Skin epidermis (tissue), 12 donors: ENCODE measurements at regions not wholly inside any gene's neighbourhood (a gene's known extent, or its start where the extent isn't known, plus 50 kb on each side); places are given as distances from the start of the nearest gene placed in this dataset.

ENCODE experiments used
- H3K27ac ChIP-seq, 21 experiments: fragments of 200-600 bp; sonication (generic) in 11 of 21; one replicate each; pipeline ENCODE4 v1.5.0; 2020; ENCODE audit warnings: mild to moderate bottlenecking in 3 of 21, inconsistent platforms in 2 of 21, moderate library complexity in 2 of 21
- H3K4me3 ChIP-seq, 7 experiments: fragments of 200-600 bp; sonication (generic) in 2 of 7; one replicate each; pipeline ENCODE4 v1.5.0; 2020; ENCODE audit warnings: inconsistent platforms in 2 of 7, mild to moderate bottlenecking in 2 of 7, moderate library complexity in 1 of 7

DNA sequence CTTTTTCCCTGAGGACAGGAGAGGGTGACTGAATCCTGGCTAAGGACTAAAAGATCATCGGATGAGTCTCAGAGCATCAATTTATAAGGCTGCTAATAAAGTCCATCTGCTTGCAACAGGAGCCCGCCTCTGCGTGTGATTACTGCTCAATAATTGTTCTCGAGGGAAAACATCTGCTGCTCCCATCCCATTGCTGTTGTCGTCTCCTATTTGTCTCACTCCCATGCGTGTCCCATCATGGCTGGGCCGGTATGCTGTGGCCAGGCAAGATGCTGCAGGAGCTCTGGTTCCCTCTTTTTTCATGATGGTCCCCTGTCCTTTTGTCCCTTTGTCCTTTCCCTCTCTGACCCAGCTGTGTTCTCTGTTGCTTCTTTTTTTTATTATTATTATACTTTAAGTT is 121.2 kb downstream of the SPATA19 start:
- H3K27ac ChIP-seq: no peak overlapping the region
- H3K4me3 ChIP-seq: no peak overlapping the region

DNA sequence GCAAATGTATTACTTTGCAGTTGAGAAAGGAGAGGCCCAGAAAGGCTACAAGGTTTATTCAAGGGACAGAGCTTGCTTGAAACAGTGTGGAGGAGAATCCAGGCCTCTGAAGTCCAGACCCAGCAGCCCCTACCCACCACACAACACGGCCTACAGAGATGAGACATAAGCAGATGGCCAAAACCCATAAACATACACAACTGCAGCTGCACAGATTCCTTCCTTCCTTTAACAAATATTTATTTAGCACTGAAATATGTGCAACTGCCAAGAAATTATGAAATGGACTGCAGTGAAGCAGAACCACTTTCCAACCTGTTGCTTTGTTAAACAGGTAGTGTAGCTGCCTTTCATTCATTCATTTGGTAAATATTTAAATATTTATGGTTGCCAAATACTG is 122.3 kb downstream of the SPATA19 start:
- H3K4me3 ChIP-seq: no peak overlapping the region
- H3K27ac ChIP-seq: no peak overlapping the region

DNA sequence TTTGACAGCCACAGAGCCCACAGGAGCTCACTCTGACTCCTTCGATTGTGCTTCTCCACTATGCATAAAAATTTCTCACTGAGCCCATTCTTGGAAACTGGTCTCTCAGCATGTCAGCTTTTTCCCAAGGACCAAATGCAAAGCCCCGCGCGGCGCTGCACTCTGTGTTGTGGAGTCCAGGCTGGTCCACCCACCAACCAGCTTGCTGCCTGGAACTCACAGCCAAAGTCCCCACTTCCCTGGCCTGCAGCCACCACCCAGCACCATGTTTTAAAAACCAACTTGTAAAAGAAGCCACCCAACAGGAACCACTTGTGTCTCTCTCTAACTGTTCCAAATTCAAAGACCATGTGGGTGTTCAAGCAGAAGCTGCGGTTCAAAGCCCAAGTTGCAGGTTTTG is 124.4 kb downstream of the SPATA19 start:
- Histone ChIP-seq H3K27ac (no peak overlapping the region), H3K4me3 (no peak overlapping the region)

DNA sequence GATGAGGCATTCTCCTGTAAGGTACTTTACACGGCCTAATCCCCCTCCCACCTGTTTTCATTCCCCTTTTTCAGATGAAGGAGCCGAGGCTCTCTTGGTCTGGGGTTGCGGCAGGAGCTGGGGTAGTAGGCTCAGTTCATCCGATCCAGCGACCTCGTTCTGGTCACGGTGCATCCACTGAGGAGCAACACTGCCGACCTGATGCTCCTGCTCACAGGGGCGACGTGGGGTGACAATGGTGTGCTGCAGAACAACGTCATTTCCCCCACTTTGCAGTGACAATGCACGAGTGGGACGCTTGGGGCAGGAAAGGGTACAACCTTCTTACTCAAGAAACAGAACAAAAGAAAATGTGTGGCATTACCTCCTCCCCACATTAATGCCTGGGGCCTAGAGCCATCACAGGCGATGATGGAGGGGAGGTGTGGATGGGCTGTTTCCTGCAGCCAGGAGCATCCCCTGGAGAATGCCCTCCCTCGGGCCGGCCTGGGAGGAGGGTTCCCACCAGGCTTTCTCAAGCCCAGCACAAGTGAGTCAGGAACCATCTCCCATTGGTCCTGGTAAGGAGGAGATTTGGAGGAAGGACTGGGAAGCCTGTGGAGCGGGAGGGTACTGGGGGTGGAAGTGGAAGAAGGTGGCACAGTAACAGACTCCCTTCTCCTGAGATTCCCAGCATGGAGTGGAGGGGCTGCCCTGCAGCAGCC is 125.6 kb downstream of the SPATA19 start:
- Histone ChIP-seq H3K4me3 (no peak overlapping the region), H3K27ac (no peak overlapping the region)

DNA sequence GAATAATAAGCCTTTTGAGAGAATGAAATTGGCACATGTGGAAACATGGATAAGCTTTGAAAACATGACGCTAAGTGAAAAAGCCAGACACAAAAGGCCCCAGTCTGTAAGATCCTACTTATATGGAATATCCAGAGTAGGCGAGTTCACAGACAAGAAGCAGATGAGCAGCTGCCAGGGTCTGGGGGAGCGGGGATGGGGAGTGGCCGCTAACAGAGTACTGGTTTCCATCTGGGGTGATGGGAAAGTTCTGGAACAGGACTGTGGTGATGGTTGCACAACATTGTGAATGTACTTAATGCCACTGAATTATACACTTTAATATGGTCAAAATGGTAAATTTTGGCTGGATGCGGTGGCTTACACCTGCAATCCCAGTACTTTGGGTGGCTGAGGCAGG is 126.5 kb downstream of the SPATA19 start:
- no peak overlapping the region for H3K27ac ChIP-seq
- no peak overlapping the region for H3K4me3 ChIP-seq

GRCh38 chr11:133718238-133718637 is 127.1 kb downstream of the SPATA19 start:
- no peak overlapping the region for H3K27ac ChIP-seq
- no peak overlapping the region for H3K4me3 ChIP-seq

GRCh38 chr11:133716602-133717001 is 128.7 kb downstream of the SPATA19 start:
- no peak overlapping the region for H3K27ac ChIP-seq

DNA sequence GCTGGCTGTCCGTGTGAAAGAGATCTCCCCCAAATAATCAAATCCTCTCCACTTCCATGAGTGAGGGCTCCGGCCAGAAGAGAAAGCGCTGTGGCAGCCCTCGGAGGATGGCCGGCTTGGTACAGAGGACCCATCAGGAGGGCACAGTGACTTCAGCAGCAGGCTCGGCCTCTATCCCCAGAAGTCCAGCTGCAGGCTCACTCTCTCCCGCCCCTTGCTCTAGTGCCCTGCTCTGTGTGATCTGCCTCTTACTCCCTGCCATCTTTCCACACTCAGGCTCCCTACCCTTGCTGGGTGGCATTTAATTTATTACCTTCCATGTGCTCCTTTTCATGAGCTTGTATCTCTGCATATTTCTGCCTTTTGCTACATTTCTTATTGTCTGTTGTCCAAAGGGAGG is 129.7 kb downstream of the SPATA19 start:
- Histone ChIP-seq H3K4me3 (no peak overlapping the region), H3K27ac (no peak overlapping the region)

More at GRCh38 chr11:133716602-133717001, 128.7 kb downstream of the SPATA19 start:
- H3K4me3 ChIP-seq: no peak overlapping the region

DNA sequence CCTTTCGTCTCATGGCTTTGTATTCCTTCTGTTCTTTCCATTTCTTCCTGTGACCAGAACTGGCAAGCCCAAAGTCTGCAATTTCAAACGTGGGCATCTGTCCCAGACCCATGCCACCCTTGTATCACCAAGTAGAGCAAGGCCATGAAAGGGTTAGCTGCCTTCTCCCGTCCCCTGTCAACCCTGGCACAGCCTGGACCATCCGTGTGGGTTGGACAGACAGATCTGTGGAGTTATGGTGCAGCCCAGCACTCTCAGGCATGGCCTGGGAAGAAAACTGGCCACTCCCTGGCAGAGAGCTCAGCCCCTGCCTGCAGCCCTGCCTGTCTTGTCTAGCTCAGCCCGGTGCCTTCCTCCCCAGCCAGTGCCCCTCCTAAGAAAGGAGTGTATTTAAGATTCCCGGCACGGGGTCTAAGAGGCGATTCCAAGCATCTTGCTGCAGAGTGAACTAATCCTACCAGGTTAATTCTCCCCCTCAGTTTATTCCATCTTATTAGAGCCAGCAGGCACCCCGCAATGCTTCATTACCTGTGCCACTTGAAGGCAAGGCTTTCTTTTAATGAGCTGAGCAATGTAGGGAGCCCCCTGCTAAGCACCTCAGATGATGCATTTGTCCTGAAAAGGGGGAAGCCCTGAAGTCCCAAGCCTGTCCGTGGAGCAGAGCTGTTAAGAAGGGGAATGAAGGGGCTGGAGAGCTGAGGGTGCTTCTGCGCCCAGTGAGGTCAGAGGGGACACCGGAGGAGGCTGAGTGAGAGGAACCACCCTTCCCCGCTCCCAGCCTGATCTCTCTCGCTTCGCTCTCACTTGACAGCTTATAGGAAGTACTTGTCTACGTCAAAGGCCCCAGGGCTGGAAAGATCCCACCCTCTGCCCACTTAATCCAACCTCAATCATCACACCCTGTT is 130.6 kb downstream of the SPATA19 start:
- no peak overlapping the region for H3K27ac ChIP-seq

GRCh38 chr11:133713844-133714243 is 131.5 kb downstream of the SPATA19 start:
- Histone ChIP-seq H3K4me3 (no peak overlapping the region), H3K27ac (no peak overlapping the region)

More for the DNA sequence above, 130.6 kb downstream of the SPATA19 start:
- no peak overlapping the region for H3K4me3 ChIP-seq

- Histone ChIP-seq H3K4me3 (no peak overlapping the region), H3K27ac (no peak overlapping the region)
These were observed 131.9 kb downstream of the SPATA19 start for GRCh38 chr11:133713406-133713805.

- H3K4me3 ChIP-seq: no peak overlapping the region
- H3K27ac ChIP-seq: no peak overlapping the region
These were observed 133.2 kb downstream of the SPATA19 start for GRCh38 chr11:133712051-133712560.

- no peak overlapping the region for H3K4me3 ChIP-seq
- no peak overlapping the region for H3K27ac ChIP-seq
These were observed 133.8 kb downstream of the SPATA19 start for GRCh38 chr11:133711545-133711944.

DNA sequence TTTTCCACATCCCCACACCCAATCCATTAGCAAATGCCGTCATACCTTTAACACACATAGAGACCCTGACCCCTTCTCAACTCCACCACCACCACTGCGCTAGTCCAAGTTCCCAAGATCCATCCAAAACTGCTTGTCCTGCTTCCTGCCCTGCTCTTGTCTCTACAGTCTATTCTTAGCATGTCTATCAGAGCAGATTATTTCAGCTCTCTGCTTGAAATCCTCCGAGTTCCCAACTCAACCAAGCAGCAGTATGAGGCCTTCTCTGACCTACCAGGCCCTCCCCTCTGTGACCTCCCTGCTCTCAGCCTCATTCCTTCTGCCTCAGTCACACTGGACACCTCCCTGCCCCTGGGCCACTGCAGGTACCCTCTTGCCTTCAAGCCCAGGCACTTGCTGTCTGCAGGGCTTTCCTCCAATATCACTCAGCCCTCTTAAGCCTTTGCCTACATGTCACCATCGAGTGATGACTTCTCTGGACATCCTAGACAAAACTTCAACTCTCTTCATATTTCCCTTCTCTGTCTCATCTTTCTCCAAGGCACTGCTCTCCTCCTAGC is 134.6 kb downstream of the SPATA19 start:
- Histone ChIP-seq H3K4me3 (no peak overlapping the region), H3K27ac (no peak overlapping the region)

GRCh38 chr11:133710241-133710640 is 135.1 kb downstream of the SPATA19 start:
- Histone ChIP-seq H3K4me3 (no peak overlapping the region), H3K27ac (no peak overlapping the region)

GRCh38 chr11:133708547-133709051 is 136.7 kb downstream of the SPATA19 start:
- Histone ChIP-seq H3K4me3 (no peak overlapping the region), H3K27ac (no peak overlapping the region)

GRCh38 chr11:133706925-133707794 is 138.2 kb downstream of the SPATA19 start:
- H3K4me3 ChIP-seq: no peak overlapping the region
- H3K27ac ChIP-seq: no peak overlapping the region

DNA sequence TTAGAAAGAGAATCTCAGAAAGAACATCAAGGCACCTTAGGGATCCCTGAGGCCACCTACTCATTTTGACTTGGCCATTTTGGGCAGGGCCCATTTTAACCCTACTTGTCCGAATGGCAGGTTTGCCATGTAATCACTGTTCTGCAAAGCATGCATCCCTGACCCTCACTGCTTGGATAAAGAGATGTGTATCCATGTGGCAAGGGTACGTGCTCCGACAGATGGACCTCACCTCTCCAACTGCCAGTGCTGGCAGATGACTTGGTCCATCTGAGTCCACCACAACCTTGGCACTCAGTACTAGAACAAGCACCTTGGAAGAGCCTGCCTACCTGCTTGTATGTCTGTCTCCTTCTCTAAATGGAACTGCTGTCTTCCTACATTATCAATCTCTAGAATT is 139.4 kb downstream of the SPATA19 start:
- Histone ChIP-seq H3K4me3 (no peak overlapping the region), H3K27ac (no peak overlapping the region)

- Histone ChIP-seq H3K27ac (no peak overlapping the region), H3K4me3 (no peak overlapping the region)
These were observed 140.2 kb downstream of the SPATA19 start for GRCh38 chr11:133705074-133705648.
